ENCODE measurements at regions not wholly inside any gene's neighbourhood (a gene's known extent, or its start where the extent isn't known, plus 50 kb on each side); places are given as distances from the start of the nearest gene placed in this dataset.

DNA sequence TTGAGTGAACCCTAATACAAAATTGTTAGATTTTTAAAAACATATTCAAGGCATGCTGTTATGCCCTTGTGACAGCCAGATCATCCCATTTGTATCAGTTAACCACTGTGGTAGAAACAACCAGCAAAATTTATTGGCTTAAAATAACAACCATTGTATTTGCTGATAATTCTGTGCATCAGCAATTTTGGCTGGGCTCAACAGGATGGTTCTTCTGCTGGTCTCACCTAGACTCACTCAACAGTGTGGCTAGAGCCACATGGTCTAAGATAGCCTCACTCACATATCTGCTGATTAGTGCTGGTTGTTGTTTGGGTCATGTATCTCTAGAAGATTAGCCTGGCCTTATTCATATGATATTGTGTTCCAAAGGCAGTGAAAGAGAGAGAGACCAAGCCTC is 160.1 kb upstream of the GATA6 start:
- ChIA-PET POLR2A (ENCODE audit: unreplicated experiment) (no interaction called here), CTCF (no interaction called here)
- no peak overlapping the region for H2BK20ac ChIP-seq (ENCODE audit: low read depth, low read length)
- DNase-seq (no peak), ATAC-seq (ENCODE audit: low read depth) (no peak)
- H3K4me1 ChIP-seq (ENCODE audit: control insufficient read depth, insufficient read depth, low read length) = peaks cover 2% of the 10 kb centered on the region; the same call in 1 of the 2 replicates
- H3K56ac ChIP-seq (ENCODE audit: extremely low read depth, insufficient read depth, low read length) = no peak overlapping the region
- no peak overlapping the region for H2BK120ac ChIP-seq (ENCODE audit: low read depth, low read length)
- H2BK15ac ChIP-seq (ENCODE audit: low read depth, low read length) = no peak overlapping the region
- BruUV-seq (replicated peaks) = no TSS peak
- H3K14ac ChIP-seq (replicated peaks; ENCODE audit: low read depth, low read length) = no peak overlapping the region
- no peak overlapping the region for H3K4me2 ChIP-seq (ENCODE audit: low read depth, low read length)
- no peak overlapping the region for H3K9ac ChIP-seq (ENCODE audit: low read depth, low read length)
- no peaks in the 10 kb centered on the region for H3K9me1 ChIP-seq (ENCODE audit: insufficient read depth, low read length)
- H2AFZ ChIP-seq (replicated peaks; ENCODE audit: low read length, poor library complexity) = no peak overlapping the region
- TF ChIP-seq BHLHE40 (IDR thresholded peaks at IDR 0.05; ENCODE audit: low read depth, low read length) (no peak), RAD21 (IDR thresholded peaks at IDR 0.05; ENCODE audit: low read length) (no peak), FOS (IDR thresholded peaks at IDR 0.05; ENCODE audit: low read depth, low read length) (no peak), CEBPB (IDR thresholded peaks at IDR 0.05; ENCODE audit: low read depth, low read length) (no peak), MAFK (IDR thresholded peaks at IDR 0.05; ENCODE audit: low read depth, low read length) (no peak)
- TF ChIP-seq, protein P1, sequence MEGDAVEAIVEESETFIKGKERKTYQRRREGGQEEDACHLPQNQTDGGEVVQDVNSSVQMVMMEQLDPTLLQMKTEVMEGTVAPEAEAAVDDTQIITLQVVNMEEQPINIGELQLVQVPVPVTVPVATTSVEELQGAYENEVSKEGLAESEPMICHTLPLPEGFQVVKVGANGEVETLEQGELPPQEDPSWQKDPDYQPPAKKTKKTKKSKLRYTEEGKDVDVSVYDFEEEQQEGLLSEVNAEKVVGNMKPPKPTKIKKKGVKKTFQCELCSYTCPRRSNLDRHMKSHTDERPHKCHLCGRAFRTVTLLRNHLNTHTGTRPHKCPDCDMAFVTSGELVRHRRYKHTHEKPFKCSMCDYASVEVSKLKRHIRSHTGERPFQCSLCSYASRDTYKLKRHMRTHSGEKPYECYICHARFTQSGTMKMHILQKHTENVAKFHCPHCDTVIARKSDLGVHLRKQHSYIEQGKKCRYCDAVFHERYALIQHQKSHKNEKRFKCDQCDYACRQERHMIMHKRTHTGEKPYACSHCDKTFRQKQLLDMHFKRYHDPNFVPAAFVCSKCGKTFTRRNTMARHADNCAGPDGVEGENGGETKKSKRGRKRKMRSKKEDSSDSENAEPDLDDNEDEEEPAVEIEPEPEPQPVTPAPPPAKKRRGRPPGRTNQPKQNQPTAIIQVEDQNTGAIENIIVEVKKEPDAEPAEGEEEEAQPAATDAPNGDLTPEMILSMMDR (conservative IDR thresholded peaks at IDR 0.05; ENCODE audit: low read depth, low read length) = no peak
- no peak overlapping the region for H3K18ac ChIP-seq (ENCODE audit: low read depth, low read length)
- no peaks in the 10 kb centered on the region for H3K36me3 ChIP-seq (ENCODE audit: control insufficient read depth, insufficient read depth, low read length)
- no peak overlapping the region for H4K91ac ChIP-seq (ENCODE audit: insufficient read depth, low read depth, low read length)
- no peak overlapping the region for H4K5ac ChIP-seq (ENCODE audit: low read depth, low read length)
- H2AK9ac ChIP-seq (replicated peaks; ENCODE audit: low read depth, low read length, poor library complexity) = no peak overlapping the region
- no peak overlapping the region for H3K27ac ChIP-seq (ENCODE audit: insufficient read depth, low read length)
- no peaks in the 10 kb centered on the region for H4K20me1 ChIP-seq (ENCODE audit: insufficient read depth, low read length)
- no peaks in the 10 kb centered on the region for H3K9me3 ChIP-seq (ENCODE audit: control insufficient read depth, insufficient read depth, low read length)
- no peak overlapping the region for H4K8ac ChIP-seq (ENCODE audit: low read depth in 2 of 2, low read length in 2 of 2)
- H3K4me3 ChIP-seq (ENCODE audit: insufficient read depth, low read depth, low read length) = no peak overlapping the region
- intact Hi-C loops (cut with micrococcal nuclease) = no loop called here
- H2BK5ac ChIP-seq (ENCODE audit: low read depth, low read length, poor library complexity, severe bottlenecking) = no peak overlapping the region
- H2AK5ac ChIP-seq (ENCODE audit: low read depth, low read length) = no peak overlapping the region
- H3K79me1 ChIP-seq (ENCODE audit: low read depth in 1 of 2, low read length in 2 of 2) = no peaks in the 10 kb centered on the region
- H3K23ac ChIP-seq (ENCODE audit: low read depth, low read length) = no peak overlapping the region
- in situ Hi-C loops (cut with MboI; ENCODE audit: low sequenced_read_pairs) = no loop called here
- dilution Hi-C loops (cut with HindIII; ENCODE audit: low sequenced_read_pairs, unreplicated experiment) = no loop called here
- H3K27me3 ChIP-seq (ENCODE audit: control insufficient read depth, insufficient read depth, low read length) = peaks cover 4% of the 10 kb centered on the region
- H3K4ac ChIP-seq (ENCODE audit: low read depth, low read length) = no peak overlapping the region

Measured in IMR-90 (cell line).